Liver (tissue), 8 donors: ENCODE measurements at regions not wholly inside any gene's neighbourhood (a gene's known extent, or its start where the extent isn't known, plus 50 kb on each side); places are given as distances from the start of the nearest gene placed in this dataset.

Source experiments
- DNase-seq: peaks from one replicate; pipeline ENCODE4 v3.0.0-alpha.2; 2017; ENCODE audit warnings: low spot score
- H3K27ac ChIP-seq, 2 donors: one replicate each; pipeline ENCODE4 v1.7.0; 2013; ENCODE audit warnings: inconsistent platforms in 2 of 2, low read length in 2 of 2, control low read depth in 1 of 2, low read depth in 1 of 2, mild to moderate bottlenecking in 1 of 2
- H3K27me3 ChIP-seq, 4 donors: one replicate each; pipeline versions ENCODE4 v1.6.1 to v1.7.0; 2013; ENCODE audit warnings: low read length in 3 of 4, inconsistent platforms in 1 of 4, mild to moderate bottlenecking in 1 of 4, moderate library complexity in 1 of 4; ENCODE audit not compliant: control insufficient read depth in 4 of 4, insufficient read depth in 4 of 4
- H3K36me3 ChIP-seq, 4 donors: one replicate each; pipeline versions ENCODE4 v1.6.1 to v1.7.0; 2013; ENCODE audit warnings: low read length in 3 of 4, mild to moderate bottlenecking in 3 of 4, low read depth in 1 of 4, moderate library complexity in 1 of 4; ENCODE audit not compliant: control insufficient read depth in 4 of 4, insufficient read depth in 3 of 4
- H3K4me1 ChIP-seq, 4 donors: one replicate each; pipeline versions ENCODE4 v1.6.1 to v1.7.0; 2013; ENCODE audit warnings: low read length in 3 of 4, mild to moderate bottlenecking in 3 of 4, moderate library complexity in 1 of 4; ENCODE audit not compliant: control insufficient read depth in 4 of 4, insufficient read depth in 4 of 4
- H3K4me3 ChIP-seq, 3 donors: one replicate each; pipeline versions ENCODE4 v1.6.1 to v1.7.0; 2013; ENCODE audit warnings: low read length in 3 of 3, control low read depth in 1 of 3, low read depth in 1 of 3, mild to moderate bottlenecking in 1 of 3
- H3K9ac ChIP-seq, 2 donors: one replicate each; pipeline ENCODE4 v1.7.0; 2013; ENCODE audit warnings: low read length in 2 of 2, mild to moderate bottlenecking in 2 of 2, moderate library complexity in 2 of 2, control low read depth in 1 of 2, low read depth in 1 of 2
- H3K9me3 ChIP-seq, 4 donors: one replicate each; pipeline versions ENCODE4 v1.6.1 to v1.7.0; 2013; ENCODE audit warnings: low read length in 3 of 4; ENCODE audit not compliant: control insufficient read depth in 4 of 4
- ATF3 ChIP-seq: IDR thresholded peaks from 2 replicates; pipeline ENCODE4 v1.6.1; 2016; ENCODE audit warnings: antibody characterized with exemption
- CTCF ChIP-seq: fragments of 150-350 bp; IDR thresholded peaks from 2 replicates; pipeline ENCODE4 v1.5.1; 2017; ENCODE audit warnings: improper control_type of control experiment, low read depth, low read length; ENCODE audit not compliant: missing input control
- FOXA2 ChIP-seq: IDR thresholded peaks from 2 replicates; pipeline ENCODE4 v1.6.1; 2016; ENCODE audit warnings: antibody characterized with exemption
- GABPA ChIP-seq, 2 donors: IDR thresholded peaks in 1 of 2; conservative IDR thresholded peaks in 1 of 2; 2 replicates each; pipeline ENCODE4 v1.6.1; 2016; ENCODE audit warnings: antibody characterized with exemption in 2 of 2, mild to moderate bottlenecking in 1 of 2, moderate library complexity in 1 of 2
- HNF4G ChIP-seq: IDR thresholded peaks from 2 replicates; pipeline ENCODE4 v1.6.1; 2016; ENCODE audit warnings: antibody characterized with exemption
- JUND ChIP-seq, 2 donors: IDR thresholded peaks; 2 replicates each; pipeline ENCODE4 v1.6.1; 2016; ENCODE audit warnings: antibody characterized with exemption in 2 of 2
- NR2F2 ChIP-seq: IDR thresholded peaks from 2 replicates; pipeline ENCODE4 v1.6.1; 2016; ENCODE audit warnings: antibody characterized with exemption
- RAD21 ChIP-seq, 2 donors: IDR thresholded peaks; 2 replicates each; pipeline ENCODE4 v1.6.1; 2016; ENCODE audit warnings: antibody characterized with exemption in 2 of 2, mild to moderate bottlenecking in 2 of 2
- RXRA ChIP-seq, 2 donors: IDR thresholded peaks; 2 replicates each; pipeline ENCODE4 v1.6.1; 2017 to 2018; ENCODE audit warnings: antibody characterized with exemption in 2 of 2, mild to moderate bottlenecking in 1 of 2
- SP1 ChIP-seq: IDR thresholded peaks from 2 replicates; pipeline ENCODE4 v1.6.1; 2018; ENCODE audit warnings: antibody characterized with exemption, mild to moderate bottlenecking
- YY1 ChIP-seq: IDR thresholded peaks from 2 replicates; pipeline ENCODE4 v1.6.1; 2016; ENCODE audit warnings: antibody characterized with exemption, mild to moderate bottlenecking
- ZBTB33 ChIP-seq: IDR thresholded peaks from 2 replicates; pipeline ENCODE4 v1.6.1; 2016; ENCODE audit warnings: antibody characterized with exemption
- WGBS: extraction: QIAGEN DNeasy Blood & Tissue Kit; methylation state at CpG from one replicate; pipeline ENCODE4 v1.1.7; 2013; 5-methylcytosine and 5-hydroxymethylcytosine counted together
- donor health status: healthy.
- donor health status: healthy.
- donor health status: healthy.
- donor health status: healthy.
- donor health status: healthy.

- H3K27ac ChIP-seq, result peak overlapping the region in 1 of 2 donors; percentile 40
- H3K9me3 ChIP-seq, result no peaks in the 10 kb centered on the region
- H3K9ac ChIP-seq, result peak overlapping the region in 1 of 2 donors; percentile 90
- H3K36me3 ChIP-seq, result no peaks in the 10 kb centered on the region
- WGBS, result 44% methylated on average over 5 of the region's 5 CpGs
- DNase-seq, result no peak
- H3K4me3 ChIP-seq, result peak overlapping the region in 2 of 3 donors; percentile 21 to 46
- peaks cover 0 to 6% (median 3%) of the 10 kb centered on the region in 4 donors for H3K4me1 ChIP-seq
- TF ChIP-seq GABPA (IDR thresholded peaks at IDR 0.05 in 1 of 2, conservative IDR thresholded peaks at IDR 0.05 in 1 of 2), result no peak
- TF ChIP-seq ATF3, result no peak
- no peak for TF ChIP-seq RAD21 (IDR thresholded peaks at IDR 0.05)
- TF ChIP-seq ZBTB33, result no peak
- TF ChIP-seq SP1, result no peak
- peak; percentile 67 for TF ChIP-seq YY1
- no peak for TF ChIP-seq RXRA (IDR thresholded peaks at IDR 0.05)
- no peak for TF ChIP-seq CTCF
- H3K27me3 ChIP-seq, result no peaks in the 10 kb centered on the region
Observed at GRCh38 chr10:59018977-59019376, 157.5 kb upstream of the PHYHIPL start.

GRCh38 chr10:59019603-59020002 is 156.8 kb upstream of the PHYHIPL start:
- Histone ChIP-seq H3K9me3 (no peaks in the 10 kb centered on the region), H3K9ac (peak overlapping the region; percentile 67 to 90), H3K36me3 (no peaks in the 10 kb centered on the region), H3K27me3 (no peaks in the 10 kb centered on the region), H3K27ac (no peak overlapping the region), H3K4me3 (no peak overlapping the region), H3K4me1 (peaks cover 0 to 6% (median 3%) of the 10 kb centered on the region in 4 donors)
- DNase-seq, result no peak
- 11% methylated on average over 3 of the region's 3 CpGs for WGBS
- peak; percentile 29 to 47 for TF ChIP-seq RAD21 (IDR thresholded peaks at IDR 0.05)
- no peak for TF ChIP-seq GABPA (IDR thresholded peaks at IDR 0.05 in 1 of 2, conservative IDR thresholded peaks at IDR 0.05 in 1 of 2)
- peak; percentile 1 for TF ChIP-seq YY1
- TF ChIP-seq FOXA2, result no peak
- no peak for TF ChIP-seq HNF4G

GRCh38 chr10:59020502-59020901 is 155.9 kb upstream of the PHYHIPL start:
- no peak overlapping the region for H3K9ac ChIP-seq
- TF ChIP-seq JUND (IDR thresholded peaks at IDR 0.05) (no peak), NR2F2 (no peak), YY1 (no peak), GABPA (IDR thresholded peaks at IDR 0.05 in 1 of 2, conservative IDR thresholded peaks at IDR 0.05 in 1 of 2) (no peak), RXRA (IDR thresholded peaks at IDR 0.05) (no peak), SP1 (no peak)
- no peaks in the 10 kb centered on the region for H3K9me3 ChIP-seq
- 95% methylated on average over 4 of the region's 4 CpGs for WGBS
- DNase-seq, result no peak
- no peaks in the 10 kb centered on the region for H3K36me3 ChIP-seq
- no peaks in the 10 kb centered on the region for H3K27me3 ChIP-seq
- H3K4me3 ChIP-seq, result no peak overlapping the region
- peaks cover 0 to 6% (median 3%) of the 10 kb centered on the region in 4 donors for H3K4me1 ChIP-seq
- H3K27ac ChIP-seq, result no peak overlapping the region
